CD4-positive, CD25-positive, alpha-beta regulatory T cell (primary cell): ENCODE measurements at regions not wholly inside any gene's neighbourhood (a gene's known extent, or its start where the extent isn't known, plus 50 kb on each side); places are given as distances from the start of the nearest gene placed in this dataset.

Source experiments
- ATAC-seq, 2 donors: fragments of 150-1000 bp; cut with Tn5 transposase; one replicate each; pipeline ENCODE4 v1.10.0; 2021; ENCODE audit warnings: low read depth in 2 of 2, moderate number of reproducible peaks in 2 of 2, moderate library complexity in 1 of 2
- DNase-seq, 3 donors: peaks; one replicate each; pipeline versions ENCODE4 v3.0.0 to v3.0.0-alpha.2; 2012 to 2022; ENCODE audit warnings: mixed read lengths in 1 of 3
- H3K27ac ChIP-seq: one replicate; pipeline ENCODE4 v1.7.0; 2013; ENCODE audit warnings: mild to moderate bottlenecking, low read length; ENCODE audit not compliant: insufficient read depth, poor library complexity, severe bottlenecking
- H3K27me3 ChIP-seq: one replicate; pipeline ENCODE4 v1.7.0; 2013; ENCODE audit warnings: low read length; ENCODE audit not compliant: control insufficient read depth, insufficient read depth
- H3K36me3 ChIP-seq: one replicate; pipeline ENCODE4 v1.7.0; 2013; ENCODE audit warnings: mild to moderate bottlenecking, low read length, moderate library complexity; ENCODE audit not compliant: control insufficient read depth, insufficient read depth
- H3K4me1 ChIP-seq: 2 replicates; pipeline ENCODE4 v1.7.0; 2013; ENCODE audit warnings: mild to moderate bottlenecking, low read length; ENCODE audit not compliant: insufficient read depth, control insufficient read depth, poor library complexity, severe bottlenecking
- H3K4me3 ChIP-seq: one replicate; pipeline ENCODE4 v1.7.0; 2013; ENCODE audit warnings: low read depth, mild to moderate bottlenecking, low read length, moderate library complexity
- H3K9me3 ChIP-seq, 2 experiments: 1 replicate in 1 of 2; 2 replicates in 1 of 2; pipeline ENCODE4 v1.7.0; 2013; ENCODE audit warnings: low read length in 2 of 2, mild to moderate bottlenecking in 1 of 2, moderate library complexity in 1 of 2; ENCODE audit not compliant: control insufficient read depth in 2 of 2
- H3K27ac Mint-ChIP-seq, 3 donors: one replicate each; pipeline ENCODE4 v1.8.0; 2020 to 2022; ENCODE audit warnings: mild to moderate bottlenecking in 3 of 3, mixed read lengths in 3 of 3, moderate library complexity in 2 of 3
- H3K27me3 Mint-ChIP-seq: one replicate; pipeline ENCODE4 v1.8.0; 2022; ENCODE audit warnings: mild to moderate bottlenecking, mixed read lengths
- H3K36me3 Mint-ChIP-seq: one replicate; pipeline ENCODE4 v1.8.0; 2020; ENCODE audit warnings: mixed read lengths
- H3K4me1 Mint-ChIP-seq, 4 donors: one replicate each; pipeline ENCODE4 v1.8.0; 2020 to 2022; ENCODE audit warnings: mixed read lengths in 4 of 4, mild to moderate bottlenecking in 1 of 4
- H3K4me3 Mint-ChIP-seq, 4 donors: one replicate each; pipeline ENCODE4 v1.8.0; 2020 to 2022; ENCODE audit warnings: mild to moderate bottlenecking in 4 of 4, mixed read lengths in 4 of 4, moderate library complexity in 3 of 4
- H3K9me3 Mint-ChIP-seq, 7 donors: one replicate each; pipeline ENCODE4 v1.8.0; 2020 to 2022; ENCODE audit warnings: mixed read lengths in 7 of 7, mild to moderate bottlenecking in 3 of 7, moderate library complexity in 2 of 7

GRCh38 chr18:63071701-63072141 lies 247.8 kb downstream of the BCL2 start:
- no peak overlapping the region for H3K27ac Mint-ChIP-seq

GRCh38 chr18:63070767-63071502 lies 248.6 kb downstream of the BCL2 start:
- peaks cover 8% of the 10 kb centered on the region for H3K27me3 ChIP-seq
- Mint-ChIP-seq H3K9me3 (peaks cover 0 to 1% (median 0%) of the 10 kb centered on the region in 7 donors), H3K4me1 (peaks cover 2 to 10% (median 6%) of the 10 kb centered on the region in 4 donors), H3K4me3 (no peak overlapping the region), H3K27ac (no peak overlapping the region), H3K27me3 (peaks cover 18% of the 10 kb centered on the region), H3K36me3 (no peaks in the 10 kb centered on the region)
- no peak overlapping the region for H3K27ac ChIP-seq
- no peak overlapping the region for H3K4me3 ChIP-seq
- no peaks in the 10 kb centered on the region for H3K36me3 ChIP-seq
- DNase-seq: no peak
- no peaks in the 10 kb centered on the region for H3K9me3 ChIP-seq
- ATAC-seq: no peak
- peaks cover 7% of the 10 kb centered on the region for H3K4me1 ChIP-seq

More at GRCh38 chr18:63071701-63072141, 247.8 kb downstream of the BCL2 start:
- no peak for DNase-seq
- peaks cover 18% of the 10 kb centered on the region for H3K27me3 Mint-ChIP-seq
- Histone ChIP-seq H3K9me3 (no peaks in the 10 kb centered on the region), H3K27me3 (peaks cover 8% of the 10 kb centered on the region), H3K27ac (no peak overlapping the region), H3K36me3 (no peaks in the 10 kb centered on the region), H3K4me1 (peaks cover 7% of the 10 kb centered on the region), H3K4me3 (no peak overlapping the region)
- H3K9me3 Mint-ChIP-seq: peaks cover 0 to 1% (median 0%) of the 10 kb centered on the region in 7 donors
- peaks cover 2 to 11% (median 7%) of the 10 kb centered on the region in 4 donors for H3K4me1 Mint-ChIP-seq
- H3K4me3 Mint-ChIP-seq: no peak overlapping the region
- no peak for ATAC-seq
- H3K36me3 Mint-ChIP-seq: no peaks in the 10 kb centered on the region

GRCh38 chr18:63069496-63069895 lies 250.1 kb downstream of the BCL2 start:
- Mint-ChIP-seq H3K27ac (no peak overlapping the region), H3K27me3 (peaks cover 6% of the 10 kb centered on the region), H3K4me3 (no peak overlapping the region), H3K4me1 (no peaks in the 10 kb centered on the region), H3K9me3 (peaks cover 0 to 1% (median 0%) of the 10 kb centered on the region in 7 donors), H3K36me3 (no peaks in the 10 kb centered on the region)
- DNase-seq (no peak), ATAC-seq (no peak)
- no peak overlapping the region for H3K27ac ChIP-seq
- H3K36me3 ChIP-seq: no peaks in the 10 kb centered on the region
- H3K4me1 ChIP-seq: no peaks in the 10 kb centered on the region
- no peaks in the 10 kb centered on the region for H3K9me3 ChIP-seq
- no peak overlapping the region for H3K4me3 ChIP-seq
- H3K27me3 ChIP-seq: peaks cover 6% of the 10 kb centered on the region

- no peak overlapping the region for H3K27ac ChIP-seq
- H3K4me3 ChIP-seq: no peak overlapping the region
- no peaks in the 10 kb centered on the region for H3K4me1 ChIP-seq
- Mint-ChIP-seq H3K4me1 (no peaks in the 10 kb centered on the region), H3K27me3 (peaks cover 6% of the 10 kb centered on the region), H3K36me3 (no peaks in the 10 kb centered on the region), H3K9me3 (peaks cover 0 to 1% (median 0%) of the 10 kb centered on the region in 7 donors), H3K27ac (no peak overlapping the region), H3K4me3 (no peak overlapping the region)
- ATAC-seq (peak; percentile 34 to 56), DNase-seq (peak in 1 of 3 donors; percentile 46)
- no peaks in the 10 kb centered on the region for H3K9me3 ChIP-seq
- H3K27me3 ChIP-seq: peaks cover 6% of the 10 kb centered on the region
- H3K36me3 ChIP-seq: no peaks in the 10 kb centered on the region
Observed at GRCh38 chr18:63067939-63068338, 251.6 kb downstream of the BCL2 start.

- H3K27ac Mint-ChIP-seq: no peak overlapping the region
- ATAC-seq: no peak
- Histone ChIP-seq H3K9me3 (no peaks in the 10 kb centered on the region), H3K27me3 (peaks cover 6% of the 10 kb centered on the region), H3K4me1 (no peaks in the 10 kb centered on the region), H3K4me3 (no peak overlapping the region), H3K36me3 (no peaks in the 10 kb centered on the region), H3K27ac (no peak overlapping the region)
- no peaks in the 10 kb centered on the region for H3K36me3 Mint-ChIP-seq
- peaks cover 6% of the 10 kb centered on the region for H3K27me3 Mint-ChIP-seq
- DNase-seq: no peak
- no peak overlapping the region for H3K4me3 Mint-ChIP-seq
- H3K4me1 Mint-ChIP-seq: no peaks in the 10 kb centered on the region
- peaks cover 0 to 1% (median 0%) of the 10 kb centered on the region in 7 donors for H3K9me3 Mint-ChIP-seq
Observed at GRCh38 chr18:63065172-63065571, 254.4 kb downstream of the BCL2 start.

GRCh38 chr18:63063171-63063570 lies 256.4 kb downstream of the BCL2 start:
- Mint-ChIP-seq H3K4me1 (no peaks in the 10 kb centered on the region), H3K27ac (no peak overlapping the region)

GRCh38 chr18:63062246-63062645 lies 257.3 kb downstream of the BCL2 start:
- Mint-ChIP-seq H3K27ac (no peak overlapping the region), H3K4me1 (no peaks in the 10 kb centered on the region), H3K9me3 (no peaks in the 10 kb centered on the region), H3K27me3 (peaks cover 9% of the 10 kb centered on the region), H3K36me3 (no peaks in the 10 kb centered on the region), H3K4me3 (no peak overlapping the region)
- DNase-seq (no peak), ATAC-seq (no peak)
- Histone ChIP-seq H3K9me3 (no peaks in the 10 kb centered on the region), H3K4me3 (no peak overlapping the region), H3K27me3 (no peaks in the 10 kb centered on the region), H3K4me1 (no peaks in the 10 kb centered on the region), H3K36me3 (no peaks in the 10 kb centered on the region), H3K27ac (no peak overlapping the region)

More at GRCh38 chr18:63063171-63063570, 256.4 kb downstream of the BCL2 start:
- ATAC-seq: no peak
- Histone ChIP-seq H3K27ac (no peak overlapping the region), H3K4me3 (no peak overlapping the region), H3K36me3 (no peaks in the 10 kb centered on the region), H3K9me3 (no peaks in the 10 kb centered on the region), H3K27me3 (no peaks in the 10 kb centered on the region), H3K4me1 (no peaks in the 10 kb centered on the region)
- H3K9me3 Mint-ChIP-seq: no peaks in the 10 kb centered on the region
- no peaks in the 10 kb centered on the region for H3K36me3 Mint-ChIP-seq
- H3K27me3 Mint-ChIP-seq: peaks cover 9% of the 10 kb centered on the region
- no peak for DNase-seq
- no peak overlapping the region for H3K4me3 Mint-ChIP-seq

- H3K4me1 ChIP-seq: no peaks in the 10 kb centered on the region
- Mint-ChIP-seq H3K27ac (no peak overlapping the region), H3K4me1 (peaks cover 0 to under 1% (median 0%) of the 10 kb centered on the region in 4 donors), H3K27me3 (peaks cover 4% of the 10 kb centered on the region), H3K4me3 (no peak overlapping the region), H3K9me3 (no peaks in the 10 kb centered on the region), H3K36me3 (no peaks in the 10 kb centered on the region)
- no peaks in the 10 kb centered on the region for H3K9me3 ChIP-seq
- H3K27me3 ChIP-seq: no peaks in the 10 kb centered on the region
- DNase-seq (no peak), ATAC-seq (no peak)
- no peak overlapping the region for H3K4me3 ChIP-seq
- no peaks in the 10 kb centered on the region for H3K36me3 ChIP-seq
- H3K27ac ChIP-seq: no peak overlapping the region
Observed at GRCh38 chr18:63061303-63061702, 258.3 kb downstream of the BCL2 start.
